IMR-90 (cell line): ENCODE measurements at regions not wholly inside any gene's neighbourhood (a gene's known extent, or its start where the extent isn't known, plus 50 kb on each side); places are given as distances from the start of the nearest gene placed in this dataset.

Experiments used
- ATAC-seq: fragments of 200-7000 bp; cut with Tn5 transposase; 2 replicates; pipeline ENCODE4 v1.9.1; 2020; ENCODE audit warnings: low read depth, mild to moderate bottlenecking, moderate library complexity
- BruUV-seq: library from RNA; stranded (reverse); fragments of 400-500 nt; replicated peaks from 2 replicates; lab custom pipeline; 2021; lab: Mats Ljungman, UMichigan
- CTCF ChIA-PET: fragments of 300-600 bp; formaldehyde crosslinking; extraction: SDS; loops from one replicate; lab custom pipeline; 2021; ENCODE audit warnings: antibody characterized with exemption; lab: Yijun Ruan, JAX
- POLR2A ChIA-PET: fragments of 300-600 bp; sonication (Branson Sonifier 250); formaldehyde crosslinking; loops from one replicate; lab custom pipeline; 2022; ENCODE audit warnings: antibody characterized with exemption; ENCODE audit not compliant: unreplicated experiment; lab: Charles Lee
- DNase-seq: peaks from one replicate; pipeline ENCODE4 v3.0.0; 2013
- H2AFZ ChIP-seq: replicated peaks from 2 replicates; pipeline ENCODE3; 2013; ENCODE audit warnings: low read length, mild to moderate bottlenecking; ENCODE audit not compliant: poor library complexity
- H2AK5ac ChIP-seq: 2 replicates; pipeline ENCODE4 v1.6.1; 2013; ENCODE audit warnings: low read depth, low read length, inconsistent platforms
- H2AK9ac ChIP-seq: replicated peaks from 2 replicates; pipeline ENCODE3; 2013; ENCODE audit warnings: mild to moderate bottlenecking, low read depth, low read length, moderate library complexity; ENCODE audit not compliant: poor library complexity
- H2BK120ac ChIP-seq: 2 replicates; pipeline ENCODE4 v1.6.1; 2013; ENCODE audit warnings: low read depth, low read length, inconsistent platforms
- H2BK15ac ChIP-seq: 3 replicates; pipeline ENCODE4 v1.6.1; 2013; ENCODE audit warnings: low read depth, low read length, inconsistent platforms
- H2BK20ac ChIP-seq: 2 replicates; pipeline ENCODE4 v1.6.1; 2013; ENCODE audit warnings: low read depth, mild to moderate bottlenecking, inconsistent platforms, low read length, moderate library complexity
- H2BK5ac ChIP-seq: 2 replicates; pipeline ENCODE4 v1.6.1; 2013; ENCODE audit warnings: mild to moderate bottlenecking, low read depth, low read length, inconsistent platforms; ENCODE audit not compliant: poor library complexity, severe bottlenecking
- H3K14ac ChIP-seq: replicated peaks from 2 replicates; pipeline ENCODE4 v1.6.1; 2013; ENCODE audit warnings: low read depth, low read length, inconsistent platforms
- H3K18ac ChIP-seq: 2 replicates; pipeline ENCODE4 v1.6.1; 2013; ENCODE audit warnings: low read depth, low read length, control low read depth
- H3K23ac ChIP-seq: 2 replicates; pipeline ENCODE4 v1.6.1; 2013; ENCODE audit warnings: low read depth, low read length, inconsistent platforms
- H3K27ac ChIP-seq: 2 replicates; pipeline ENCODE4 v1.5.1; 2013; ENCODE audit warnings: mild to moderate bottlenecking, control low read depth, low read length; ENCODE audit not compliant: insufficient read depth
- H3K27me3 ChIP-seq: 2 replicates; pipeline ENCODE4 v1.6.1; 2013; ENCODE audit warnings: low read length; ENCODE audit not compliant: control insufficient read depth, insufficient read depth
- H3K36me3 ChIP-seq: 2 replicates; pipeline ENCODE4 v1.6.1; 2013; ENCODE audit warnings: low read length, mixed read lengths; ENCODE audit not compliant: control insufficient read depth, insufficient read depth
- H3K4ac ChIP-seq: 2 replicates; pipeline ENCODE4 v1.6.1; 2013; ENCODE audit warnings: low read depth, low read length, inconsistent platforms
- H3K4me1 ChIP-seq: 2 replicates; pipeline ENCODE4 v1.6.1; 2013; ENCODE audit warnings: low read length, mixed read lengths; ENCODE audit not compliant: control insufficient read depth, insufficient read depth
- H3K4me2 ChIP-seq: 2 replicates; pipeline ENCODE4 v1.6.1; 2013; ENCODE audit warnings: low read depth, mild to moderate bottlenecking, control low read depth, low read length, moderate library complexity
- H3K4me3 ChIP-seq: 2 replicates; pipeline ENCODE4 v1.5.1; 2013; ENCODE audit warnings: low read depth, mild to moderate bottlenecking, control low read depth, low read length, moderate library complexity; ENCODE audit not compliant: insufficient read depth
- H3K56ac ChIP-seq: 2 replicates; pipeline ENCODE4 v1.6.1; 2013; ENCODE audit warnings: low read length, inconsistent platforms; ENCODE audit not compliant: insufficient read depth; ENCODE audit errors: extremely low read depth
- H3K79me1 ChIP-seq, 2 experiments: 2 replicates each; pipeline ENCODE4 v1.6.1; 2013; ENCODE audit warnings: low read length in 2 of 2, inconsistent platforms in 1 of 2, low read depth in 1 of 2
- H3K9ac ChIP-seq: 2 replicates; pipeline ENCODE4 v1.6.1; 2013; ENCODE audit warnings: low read depth, low read length, control low read depth
- H3K9me1 ChIP-seq: 2 replicates; pipeline ENCODE4 v1.6.1; 2013; ENCODE audit warnings: low read length, inconsistent platforms; ENCODE audit not compliant: insufficient read depth
- H3K9me3 ChIP-seq: 2 replicates; pipeline ENCODE4 v1.6.1; 2013; ENCODE audit warnings: low read length; ENCODE audit not compliant: control insufficient read depth, insufficient read depth
- H4K20me1 ChIP-seq: 2 replicates; pipeline ENCODE4 v1.6.1; 2013; ENCODE audit warnings: low read length, inconsistent platforms; ENCODE audit not compliant: insufficient read depth
- H4K5ac ChIP-seq: 2 replicates; pipeline ENCODE4 v1.6.1; 2013; ENCODE audit warnings: mild to moderate bottlenecking, low read depth, low read length, control low read depth
- H4K8ac ChIP-seq, 2 experiments: 2 replicates each; pipeline ENCODE4 v1.6.1; 2013; ENCODE audit warnings: low read depth in 2 of 2, low read length in 2 of 2, control low read depth in 1 of 2, inconsistent platforms in 1 of 2
- H4K91ac ChIP-seq: 2 replicates; pipeline ENCODE4 v1.6.1; 2013; ENCODE audit warnings: low read depth, low read length, inconsistent platforms; ENCODE audit not compliant: insufficient read depth
- BHLHE40 ChIP-seq: fragments of 150-350 bp; IDR thresholded peaks from 2 replicates; pipeline ENCODE4 v1.6.1; 2016; ENCODE audit warnings: mild to moderate bottlenecking, low read depth, low read length
- CEBPB ChIP-seq: IDR thresholded peaks from 2 replicates; pipeline ENCODE4 v1.6.1; 2012; ENCODE audit warnings: low read depth, low read length, improper control_type of control experiment
- FOS ChIP-seq: fragments of 150-350 bp; IDR thresholded peaks from 2 replicates; pipeline ENCODE4 v1.6.1; 2016; ENCODE audit warnings: low read depth, low read length
- MAZ ChIP-seq: IDR thresholded peaks from 2 replicates; pipeline ENCODE4 v1.6.1; 2012; ENCODE audit warnings: low read depth, mild to moderate bottlenecking, low read length, improper control_type of control experiment, moderate library complexity, borderline replicate concordance
- POLR2A ChIP-seq: IDR thresholded peaks from 2 replicates; pipeline ENCODE4 v1.6.1; 2012; ENCODE audit warnings: mild to moderate bottlenecking, low read depth, low read length
- RCOR1 ChIP-seq: IDR thresholded peaks from 2 replicates; pipeline ENCODE4 v1.6.1; 2012; ENCODE audit warnings: mild to moderate bottlenecking, low read length, improper control_type of control experiment; ENCODE audit not compliant: insufficient replicate concordance
- RFX5 ChIP-seq: IDR thresholded peaks from 2 replicates; pipeline ENCODE4 v1.8.0; 2012; ENCODE audit warnings: low read depth, mild to moderate bottlenecking, low read length, moderate library complexity
- SMC3 ChIP-seq: fragments of 150-350 bp; IDR thresholded peaks from 2 replicates; pipeline ENCODE4 v1.6.1; 2016; ENCODE audit warnings: low read depth, mild to moderate bottlenecking, antibody characterized with exemption, low read length, moderate library complexity
- dilution Hi-C: fragments of 300-500 bp; cut with HindIII; formaldehyde crosslinking; loops from one replicate; pipeline ENCODE4 v1.14.3; 2018; ENCODE audit warnings: low sequenced_read_pairs; ENCODE audit not compliant: unreplicated experiment
- in situ Hi-C: fragments of 300-500 bp; cut with MboI; formaldehyde crosslinking; loops from 3 replicates; pipeline ENCODE4 v1.14.3; 2019; ENCODE audit warnings: low sequenced_read_pairs, inconsistent platforms, mixed read lengths
- intact Hi-C: fragments of 100-400 bp; cut with micrococcal nuclease; formaldehyde crosslinking; loops from 2 replicates; pipeline ENCODE4 v1.10.0; 2022
- TF ChIP-seq, protein P1 (sequence below): fragments of 150-350 bp; IDR thresholded peaks from 2 replicates; pipeline ENCODE4 v1.6.1; 2016; ENCODE audit warnings: low read depth, mild to moderate bottlenecking, low read length, moderate library complexity, borderline replicate concordance
- TF ChIP-seq, protein P2 (sequence below): conservative IDR thresholded peaks from 2 replicates; pipeline ENCODE4 v1.5.1; 2012; ENCODE audit warnings: mild to moderate bottlenecking, low read depth, low read length, improper control_type of control experiment

DNA sequence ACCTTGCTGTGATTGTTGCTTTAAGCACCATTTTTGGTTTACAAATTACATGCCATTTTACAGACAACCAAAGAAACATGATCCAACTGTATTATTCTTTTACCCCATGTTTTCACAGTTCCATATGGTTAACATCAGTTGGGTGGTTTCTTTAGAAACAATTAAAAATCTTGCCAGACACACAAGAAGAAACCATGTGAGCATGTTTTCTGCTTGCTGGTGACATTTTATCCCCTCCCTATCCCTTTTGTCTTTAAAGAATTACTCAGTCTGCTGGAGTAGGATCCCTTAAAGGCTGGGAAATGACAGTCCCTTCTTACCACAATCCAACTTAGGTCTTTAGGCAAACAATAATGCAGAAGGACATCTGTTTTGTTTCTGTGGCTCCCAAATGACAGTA is 121.8 kb upstream of the PLXNC1 start:
- peaks cover 2% of the 10 kb centered on the region; the same call in 1 of the 2 replicates for H3K4me1 ChIP-seq
- dilution Hi-C loops (no loop called here), in situ Hi-C loops (no loop called here), intact Hi-C loops (no loop called here)
- no peak overlapping the region for H3K27ac ChIP-seq
- H3K9ac ChIP-seq = no peak overlapping the region
- H3K36me3 ChIP-seq = no peaks in the 10 kb centered on the region
- ATAC-seq (no peak), DNase-seq (no peak)
- H3K18ac ChIP-seq = no peak overlapping the region
- ChIA-PET CTCF (no interaction called here), POLR2A (no interaction called here)
- H3K4me3 ChIP-seq = no peak overlapping the region
- H3K56ac ChIP-seq = no peak overlapping the region
- no peak overlapping the region for H4K8ac ChIP-seq
- H2AK9ac ChIP-seq = no peak overlapping the region
- no peaks in the 10 kb centered on the region for H3K79me1 ChIP-seq
- no peak overlapping the region for H3K4ac ChIP-seq
- no peak overlapping the region for H2AFZ ChIP-seq
- H3K9me3 ChIP-seq = peaks cover 6% of the 10 kb centered on the region; the same call in 1 of the 2 replicates
- no peak overlapping the region for H3K14ac ChIP-seq
- no peak overlapping the region for H2BK120ac ChIP-seq
- H2BK15ac ChIP-seq = no peak overlapping the region
- no peak overlapping the region for H3K4me2 ChIP-seq
- no peak overlapping the region for H2BK20ac ChIP-seq
- H3K9me1 ChIP-seq = no peaks in the 10 kb centered on the region
- no peak for TF ChIP-seq MAZ
- no peak for TF ChIP-seq RFX5
- no peak for TF ChIP-seq POLR2A
- no peak for TF ChIP-seq CEBPB
- TF ChIP-seq, protein P1, sequence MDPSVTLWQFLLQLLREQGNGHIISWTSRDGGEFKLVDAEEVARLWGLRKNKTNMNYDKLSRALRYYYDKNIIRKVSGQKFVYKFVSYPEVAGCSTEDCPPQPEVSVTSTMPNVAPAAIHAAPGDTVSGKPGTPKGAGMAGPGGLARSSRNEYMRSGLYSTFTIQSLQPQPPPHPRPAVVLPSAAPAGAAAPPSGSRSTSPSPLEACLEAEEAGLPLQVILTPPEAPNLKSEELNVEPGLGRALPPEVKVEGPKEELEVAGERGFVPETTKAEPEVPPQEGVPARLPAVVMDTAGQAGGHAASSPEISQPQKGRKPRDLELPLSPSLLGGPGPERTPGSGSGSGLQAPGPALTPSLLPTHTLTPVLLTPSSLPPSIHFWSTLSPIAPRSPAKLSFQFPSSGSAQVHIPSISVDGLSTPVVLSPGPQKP = no peak
- TF ChIP-seq FOS = no peak
- TF ChIP-seq, protein P2, sequence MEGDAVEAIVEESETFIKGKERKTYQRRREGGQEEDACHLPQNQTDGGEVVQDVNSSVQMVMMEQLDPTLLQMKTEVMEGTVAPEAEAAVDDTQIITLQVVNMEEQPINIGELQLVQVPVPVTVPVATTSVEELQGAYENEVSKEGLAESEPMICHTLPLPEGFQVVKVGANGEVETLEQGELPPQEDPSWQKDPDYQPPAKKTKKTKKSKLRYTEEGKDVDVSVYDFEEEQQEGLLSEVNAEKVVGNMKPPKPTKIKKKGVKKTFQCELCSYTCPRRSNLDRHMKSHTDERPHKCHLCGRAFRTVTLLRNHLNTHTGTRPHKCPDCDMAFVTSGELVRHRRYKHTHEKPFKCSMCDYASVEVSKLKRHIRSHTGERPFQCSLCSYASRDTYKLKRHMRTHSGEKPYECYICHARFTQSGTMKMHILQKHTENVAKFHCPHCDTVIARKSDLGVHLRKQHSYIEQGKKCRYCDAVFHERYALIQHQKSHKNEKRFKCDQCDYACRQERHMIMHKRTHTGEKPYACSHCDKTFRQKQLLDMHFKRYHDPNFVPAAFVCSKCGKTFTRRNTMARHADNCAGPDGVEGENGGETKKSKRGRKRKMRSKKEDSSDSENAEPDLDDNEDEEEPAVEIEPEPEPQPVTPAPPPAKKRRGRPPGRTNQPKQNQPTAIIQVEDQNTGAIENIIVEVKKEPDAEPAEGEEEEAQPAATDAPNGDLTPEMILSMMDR = no peak
- no peak for TF ChIP-seq BHLHE40
- TF ChIP-seq RCOR1 = no peak
- TF ChIP-seq SMC3 = no peak
- no peak overlapping the region for H4K91ac ChIP-seq
- H4K20me1 ChIP-seq = no peaks in the 10 kb centered on the region
- no peak overlapping the region for H4K5ac ChIP-seq
- no peak overlapping the region for H2BK5ac ChIP-seq
- no TSS peak for BruUV-seq
- no peak overlapping the region for H3K23ac ChIP-seq
- H2AK5ac ChIP-seq = no peak overlapping the region
- no peaks in the 10 kb centered on the region for H3K27me3 ChIP-seq
